ENCODE measurements at regions not wholly inside any gene's neighbourhood (a gene's known extent, or its start where the extent isn't known, plus 50 kb on each side); places are given as distances from the start of the nearest gene placed in this dataset.
"Not testable (repeated sequence)": the region's sequence is repeated elsewhere in the genome, so short reads cannot be mapped to it uniquely, and the experiment has no call there.

DNA sequence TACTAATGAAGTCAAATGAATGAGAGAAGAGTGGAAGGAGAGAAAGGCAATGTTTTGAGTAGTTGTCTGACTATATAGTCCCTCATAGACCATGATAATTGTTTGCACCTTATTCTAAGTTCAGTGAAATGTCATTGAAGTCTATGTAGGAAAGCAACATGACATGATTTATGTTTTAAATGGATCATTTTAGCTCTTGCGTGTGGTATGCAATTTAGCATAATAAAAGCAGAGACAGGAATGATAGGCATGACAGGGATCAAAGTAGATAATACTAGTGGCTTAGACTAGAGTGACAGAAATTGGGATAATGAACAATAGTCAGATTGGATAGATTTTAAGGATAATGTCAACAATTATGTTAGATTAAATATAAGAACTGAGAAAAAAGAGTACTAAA, 132.5 kb downstream of the PYDC2 start:
- TF ChIP-seq POLR2AphosphoS5 (IDR thresholded peaks at IDR 0.05), result no peak
- TF ChIP-seq, protein P1, sequence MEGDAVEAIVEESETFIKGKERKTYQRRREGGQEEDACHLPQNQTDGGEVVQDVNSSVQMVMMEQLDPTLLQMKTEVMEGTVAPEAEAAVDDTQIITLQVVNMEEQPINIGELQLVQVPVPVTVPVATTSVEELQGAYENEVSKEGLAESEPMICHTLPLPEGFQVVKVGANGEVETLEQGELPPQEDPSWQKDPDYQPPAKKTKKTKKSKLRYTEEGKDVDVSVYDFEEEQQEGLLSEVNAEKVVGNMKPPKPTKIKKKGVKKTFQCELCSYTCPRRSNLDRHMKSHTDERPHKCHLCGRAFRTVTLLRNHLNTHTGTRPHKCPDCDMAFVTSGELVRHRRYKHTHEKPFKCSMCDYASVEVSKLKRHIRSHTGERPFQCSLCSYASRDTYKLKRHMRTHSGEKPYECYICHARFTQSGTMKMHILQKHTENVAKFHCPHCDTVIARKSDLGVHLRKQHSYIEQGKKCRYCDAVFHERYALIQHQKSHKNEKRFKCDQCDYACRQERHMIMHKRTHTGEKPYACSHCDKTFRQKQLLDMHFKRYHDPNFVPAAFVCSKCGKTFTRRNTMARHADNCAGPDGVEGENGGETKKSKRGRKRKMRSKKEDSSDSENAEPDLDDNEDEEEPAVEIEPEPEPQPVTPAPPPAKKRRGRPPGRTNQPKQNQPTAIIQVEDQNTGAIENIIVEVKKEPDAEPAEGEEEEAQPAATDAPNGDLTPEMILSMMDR (IDR thresholded peaks at IDR 0.05), result no peak
- TF ChIP-seq POLR2A (IDR thresholded peaks at IDR 0.05; ENCODE audit: low read depth), result no peak
- no peak for TF ChIP-seq EP300 (IDR thresholded peaks at IDR 0.05)
- 79% methylated on average over 1 of the region's 1 CpG for WGBS
- intact Hi-C loops (cut with DNase I), result no loop called here
- Histone ChIP-seq H3K27me3 (no peaks in the 10 kb centered on the region), H3K9me3 (no peaks in the 10 kb centered on the region), H3K27ac (replicated peaks in 1 of 4) (no peak overlapping the region), H3K4me3 (no peak overlapping the region), H3K36me3 (no peaks in the 10 kb centered on the region), H3K4me1 (no peaks in the 10 kb centered on the region)
- DNase-seq (ENCODE audit: extremely low spot score), result no peak

DNA sequence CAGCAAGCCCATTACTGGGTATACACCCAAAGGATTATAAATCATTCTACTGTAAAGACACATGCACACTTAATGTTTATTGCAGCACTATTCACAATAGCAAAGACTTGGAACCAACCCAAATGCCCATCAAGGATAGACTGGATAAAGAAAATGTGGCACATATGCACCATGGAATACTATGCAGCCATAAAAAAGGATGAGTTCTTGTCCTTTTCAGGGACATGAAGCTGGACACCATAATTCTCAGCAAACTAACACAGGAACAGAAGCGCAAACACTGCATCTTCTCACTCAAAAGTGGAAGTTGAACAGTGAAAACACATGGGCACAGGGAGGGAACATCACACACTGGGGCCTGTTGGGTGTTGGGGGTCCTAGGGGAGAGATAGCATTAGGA, 154.5 kb downstream of the PYDC2 start:
- H3K9me3 ChIP-seq; H3K4me3 ChIP-seq; intact Hi-C loops (cut with DNase I); H3K27me3 ChIP-seq; H3K36me3 ChIP-seq; DNase-seq (ENCODE audit: extremely low spot score); H3K27ac ChIP-seq (replicated peaks in 1 of 4); H3K4me1 ChIP-seq: not testable (repeated sequence)
- WGBS, result 93% methylated on average over 1 of the region's 1 CpG

DNA sequence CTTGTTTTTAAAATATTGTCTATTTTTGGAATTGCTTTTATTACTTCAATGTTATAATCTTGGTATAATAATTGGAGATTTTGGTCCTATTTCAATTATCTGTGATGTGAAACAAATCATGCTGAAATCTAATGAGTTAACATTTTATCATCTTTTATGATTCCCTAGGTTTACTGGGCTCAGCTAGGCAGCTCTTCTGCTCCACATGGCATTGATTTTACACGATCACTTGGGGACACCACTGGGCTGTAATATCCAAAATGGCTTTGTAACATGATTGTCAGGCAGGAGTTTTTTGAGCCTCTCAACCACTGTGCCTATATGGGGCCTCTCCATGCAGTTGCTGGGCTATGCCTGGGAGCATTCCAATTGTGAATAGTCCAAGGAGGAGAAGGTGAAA, 163.3 kb downstream of the PYDC2 start:
- Histone ChIP-seq H3K27ac (replicated peaks in 1 of 4) (no peak overlapping the region), H3K36me3 (no peaks in the 10 kb centered on the region), H3K4me1 (peaks cover 0 to 6% (median 0%) of the 10 kb centered on the region in 4 donors), H3K4me3 (no peak overlapping the region), H3K9me3 (no peaks in the 10 kb centered on the region), H3K27me3 (no peaks in the 10 kb centered on the region)
- WGBS, result 93% methylated on average over 1 of the region's 1 CpG
- TF ChIP-seq POLR2A (IDR thresholded peaks at IDR 0.05; ENCODE audit: low read depth) (no peak), POLR2AphosphoS5 (IDR thresholded peaks at IDR 0.05) (no peak), EP300 (IDR thresholded peaks at IDR 0.05) (no peak)
- TF ChIP-seq, protein P1 (IDR thresholded peaks at IDR 0.05), result no peak
- no peak for DNase-seq (ENCODE audit: extremely low spot score)
- intact Hi-C loops (cut with DNase I), result no loop called here

DNA sequence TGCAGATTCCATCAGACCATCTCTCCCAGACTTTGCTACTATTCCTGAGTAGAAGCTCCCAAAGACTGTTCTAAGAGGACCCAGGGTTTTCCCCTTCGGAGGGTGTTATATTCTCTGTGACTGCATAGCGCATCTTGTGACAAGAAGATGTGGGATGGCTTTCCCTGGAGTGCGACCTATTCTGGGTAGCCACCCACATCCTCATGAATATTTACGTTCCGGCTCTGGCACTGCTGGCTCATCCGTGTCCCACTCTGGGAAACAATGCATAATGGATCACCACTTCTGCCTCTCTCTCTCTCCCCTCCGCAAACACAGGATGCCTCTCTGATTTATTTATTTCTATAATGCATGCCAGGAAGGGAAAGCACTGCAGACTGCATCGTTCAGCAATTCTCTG, 166.1 kb downstream of the PYDC2 start:
- Histone ChIP-seq H3K27ac (replicated peaks in 1 of 4) (no peak overlapping the region), H3K36me3 (no peaks in the 10 kb centered on the region), H3K4me3 (no peak overlapping the region), H3K27me3 (no peaks in the 10 kb centered on the region), H3K4me1 (peaks cover 0 to 6% (median 0%) of the 10 kb centered on the region in 4 donors), H3K9me3 (no peaks in the 10 kb centered on the region)
- 35% methylated on average over 8 of the region's 8 CpGs for WGBS
- DNase-seq (ENCODE audit: extremely low spot score), result no peak
- intact Hi-C loops (cut with DNase I), result no loop called here
- TF ChIP-seq POLR2AphosphoS5 (IDR thresholded peaks at IDR 0.05) (no peak), POLR2A (IDR thresholded peaks at IDR 0.05; ENCODE audit: low read depth) (no peak), EP300 (IDR thresholded peaks at IDR 0.05) (no peak)
- TF ChIP-seq, protein P1 (IDR thresholded peaks at IDR 0.05), result no peak

DNA sequence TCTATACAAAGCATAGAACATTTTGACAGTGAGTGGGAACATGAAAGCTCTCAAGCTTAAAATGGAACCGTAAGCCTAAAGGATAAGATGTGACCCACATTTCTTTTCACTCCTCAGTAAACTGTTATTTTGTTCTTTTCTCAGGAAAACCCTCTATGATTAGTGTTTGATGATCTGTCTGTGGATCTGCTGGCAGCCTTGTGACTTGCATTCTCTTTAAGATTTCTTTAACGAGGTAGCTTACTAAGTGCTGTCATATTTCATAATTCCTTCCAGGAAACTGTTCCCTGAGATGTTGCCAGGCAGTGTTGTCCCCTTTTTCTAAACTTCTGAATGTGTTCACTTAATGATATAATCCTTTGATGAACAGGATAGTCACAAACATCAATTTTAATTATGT, 167.6 kb downstream of the PYDC2 start:
- H3K4me1 ChIP-seq, result peaks cover 0 to 6% (median 0%) of the 10 kb centered on the region in 4 donors
- intact Hi-C loops (cut with DNase I), result no loop called here
- WGBS, result 39% methylated on average over 2 of the region's 2 CpGs
- no peak for TF ChIP-seq POLR2AphosphoS5 (IDR thresholded peaks at IDR 0.05)
- TF ChIP-seq POLR2A (IDR thresholded peaks at IDR 0.05; ENCODE audit: low read depth), result no peak
- TF ChIP-seq EP300 (IDR thresholded peaks at IDR 0.05), result no peak
- TF ChIP-seq, protein P1 (IDR thresholded peaks at IDR 0.05), result no peak
- no peak overlapping the region for H3K4me3 ChIP-seq
- H3K27me3 ChIP-seq, result no peaks in the 10 kb centered on the region
- H3K9me3 ChIP-seq, result no peaks in the 10 kb centered on the region
- H3K27ac ChIP-seq (replicated peaks in 1 of 4), result no peak overlapping the region
- DNase-seq (ENCODE audit: extremely low spot score), result no peak
- no peaks in the 10 kb centered on the region for H3K36me3 ChIP-seq

Measured in esophagus muscularis mucosa (tissue), 4 donors.